ENCODE measurements at regions not wholly inside any gene's neighbourhood (a gene's known extent, or its start where the extent isn't known, plus 50 kb on each side); places are given as distances from the start of the nearest gene placed in this dataset.
"Not testable (repeated sequence)": the region's sequence is repeated elsewhere in the genome, so short reads cannot be mapped to it uniquely, and the experiment has no call there.

GRCh38 chr13:24931450-24932251 is 164.3 kb upstream of the PABPC3 start:
- no peak for DNase-seq

DNA sequence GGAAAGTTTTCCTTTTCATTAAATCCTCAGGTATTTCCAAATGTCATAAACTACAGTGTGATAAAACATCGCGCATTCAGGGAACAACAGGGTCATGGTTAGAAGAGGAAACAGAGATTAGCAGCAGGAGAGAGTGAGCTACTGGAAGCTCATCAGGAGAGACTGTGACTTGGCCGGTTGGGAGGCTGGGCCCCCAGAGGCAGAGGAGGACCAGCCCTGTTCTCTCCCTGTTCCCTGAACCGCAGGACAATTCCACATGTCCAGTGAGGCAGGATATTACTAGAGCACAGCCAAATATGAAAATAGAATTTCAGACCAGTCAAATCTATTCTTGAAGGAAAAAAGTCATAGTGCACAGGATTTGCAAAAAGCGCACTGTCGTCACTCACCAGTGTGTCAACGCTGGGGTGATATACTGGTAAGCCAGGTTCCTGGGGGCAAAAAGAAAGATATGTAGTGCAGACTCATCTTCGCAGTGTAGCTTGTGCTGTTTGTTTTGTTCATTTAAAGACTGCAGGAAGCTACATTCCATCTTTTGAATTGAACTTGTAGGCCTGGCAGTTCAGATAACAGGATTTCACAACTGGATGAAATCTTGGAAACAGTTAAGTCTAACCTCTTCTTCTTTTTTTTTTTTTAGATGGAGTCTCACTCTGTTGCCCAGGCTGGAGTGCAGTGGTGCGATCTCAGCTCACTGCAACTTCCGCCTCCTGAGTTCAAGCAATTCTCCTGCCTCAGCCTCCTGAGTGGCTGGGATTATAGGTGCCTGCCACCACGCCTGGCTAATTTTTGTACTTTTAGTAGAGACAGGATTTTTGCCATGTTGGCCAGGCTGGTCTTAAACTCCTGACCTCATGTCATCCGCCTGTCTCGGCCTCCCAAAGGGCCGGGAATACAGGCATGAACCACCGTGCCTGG is 162.6 kb upstream of the PABPC3 start:
- DNase-seq = not testable (repeated sequence)

GRCh38 chr13:24934024-24934385 is 161.9 kb upstream of the PABPC3 start:
- DNase-seq = not testable (repeated sequence)

DNA sequence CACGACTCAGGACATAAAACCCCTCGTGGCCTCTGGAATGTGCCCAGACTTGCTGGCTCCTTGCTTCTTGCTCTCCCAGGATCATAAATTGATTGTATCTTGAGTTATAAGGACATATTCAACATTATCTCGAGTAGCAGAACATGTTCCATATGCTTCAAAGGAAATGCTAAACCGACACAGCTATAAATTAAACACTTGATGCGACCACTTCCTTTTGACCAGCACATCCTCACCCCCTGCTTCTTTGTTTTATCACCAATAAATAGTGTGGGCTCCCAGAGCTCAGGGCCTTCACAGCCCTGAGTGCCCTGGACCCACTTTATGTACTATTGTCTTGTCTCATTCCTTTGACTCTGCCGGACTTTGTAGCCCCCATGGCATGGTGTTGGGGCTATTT is 157.0 kb upstream of the PABPC3 start:
- DNase-seq = no peak

DNA sequence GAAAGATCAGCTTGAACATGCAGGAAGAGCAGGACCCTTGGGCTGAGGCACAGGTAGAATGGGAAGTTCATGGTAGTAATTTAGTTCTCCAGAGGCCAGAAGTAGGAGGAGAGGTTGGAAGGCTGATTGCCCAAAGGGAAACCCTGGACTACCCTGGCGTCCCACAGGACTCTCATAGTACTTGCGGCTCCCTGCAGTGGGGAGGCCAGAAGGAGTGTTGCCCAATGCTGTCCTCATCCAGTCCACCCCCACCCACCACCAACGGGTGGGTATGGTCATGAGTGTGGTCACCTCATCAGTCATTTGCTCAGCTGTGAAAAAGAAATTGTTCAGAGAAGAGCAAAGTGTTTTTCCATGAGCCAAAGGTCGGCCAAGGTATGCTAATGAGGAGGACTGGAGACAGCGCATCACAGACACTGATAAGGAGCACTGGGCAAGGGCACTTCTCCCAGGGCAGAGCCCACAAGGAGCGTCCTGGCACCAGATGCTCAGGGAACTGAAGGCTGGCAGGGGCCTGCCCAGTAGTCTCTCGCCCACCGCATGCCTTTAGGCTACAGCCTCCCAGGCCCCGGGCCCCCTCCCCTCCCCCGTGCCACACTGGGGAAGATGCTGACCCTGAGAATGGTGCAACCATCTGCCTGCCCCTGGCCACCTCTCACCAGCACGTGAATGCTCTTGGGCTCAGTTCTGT is 154.8 kb upstream of the PABPC3 start:
- not testable (repeated sequence) for DNase-seq

DNA sequence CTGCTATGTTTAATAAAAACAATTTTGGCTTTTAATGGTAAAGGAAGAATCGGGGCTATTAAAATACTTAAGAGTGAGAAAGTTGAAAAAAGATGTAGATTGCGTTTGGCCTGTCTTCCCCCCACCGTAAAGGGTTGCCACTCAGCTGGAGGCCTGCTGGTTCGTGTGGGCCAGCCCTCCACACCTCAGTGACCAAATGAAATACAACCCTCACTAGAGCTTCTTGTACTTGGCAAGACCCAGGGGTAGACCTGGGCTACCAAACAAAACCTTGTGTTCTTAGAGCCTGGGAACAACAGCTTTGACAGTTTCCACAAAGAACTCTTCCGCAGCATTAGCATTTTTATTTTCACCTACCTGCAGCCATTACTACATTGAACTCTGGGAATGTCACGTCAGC is 152.8 kb upstream of the PABPC3 start:
- DNase-seq = no peak

- DNase-seq = not testable (repeated sequence)
Observed at GRCh38 chr13:24944073-24944472, 151.9 kb upstream of the PABPC3 start.

- DNase-seq = not testable (repeated sequence)
Observed at GRCh38 chr13:24948977-24949376, 147.0 kb upstream of the PABPC3 start.

DNA sequence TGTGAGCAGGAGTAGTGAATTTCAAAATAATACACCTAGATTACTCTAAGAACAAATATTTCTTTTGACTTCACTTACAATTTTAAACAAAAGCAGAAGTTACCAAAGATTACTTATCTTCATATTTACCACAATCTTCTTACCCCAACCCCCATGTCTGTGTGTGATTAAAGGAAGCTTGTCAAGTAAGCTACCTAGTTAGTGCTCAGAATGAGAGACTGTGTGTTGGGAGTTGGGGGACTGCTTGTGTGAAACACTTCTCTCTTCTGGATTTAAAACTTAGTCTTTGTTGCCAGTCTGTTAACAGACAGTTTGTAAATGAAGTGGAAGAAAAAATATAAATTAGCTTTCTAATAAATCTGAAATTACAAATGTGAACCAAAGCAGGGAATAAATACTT is 145.3 kb upstream of the PABPC3 start:
- DNase-seq = not testable (repeated sequence)

DNA sequence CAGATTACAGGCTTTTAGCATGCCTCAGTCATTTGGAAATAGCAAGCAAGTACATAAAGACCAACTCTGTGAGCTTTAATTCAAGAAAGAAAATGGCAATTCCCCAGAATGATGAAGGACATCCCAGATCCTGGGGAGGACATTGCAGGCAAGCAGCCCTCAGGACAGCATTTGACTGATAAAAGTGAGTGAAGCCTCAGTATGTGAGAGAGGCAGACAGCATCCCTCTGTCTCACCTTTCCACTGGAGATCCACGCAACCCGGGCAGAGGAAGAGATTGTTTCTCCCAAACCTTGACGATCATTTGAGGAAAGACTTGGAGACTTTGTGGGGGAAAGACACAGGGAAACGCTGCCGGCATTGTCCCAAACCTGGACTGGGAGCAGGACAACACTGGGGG is 128.0 kb upstream of the PABPC3 start:
- DNase-seq = not testable (repeated sequence)

- DNase-seq = not testable (repeated sequence)
Observed at GRCh38 chr13:24968416-24968815, 127.5 kb upstream of the PABPC3 start.

DNA sequence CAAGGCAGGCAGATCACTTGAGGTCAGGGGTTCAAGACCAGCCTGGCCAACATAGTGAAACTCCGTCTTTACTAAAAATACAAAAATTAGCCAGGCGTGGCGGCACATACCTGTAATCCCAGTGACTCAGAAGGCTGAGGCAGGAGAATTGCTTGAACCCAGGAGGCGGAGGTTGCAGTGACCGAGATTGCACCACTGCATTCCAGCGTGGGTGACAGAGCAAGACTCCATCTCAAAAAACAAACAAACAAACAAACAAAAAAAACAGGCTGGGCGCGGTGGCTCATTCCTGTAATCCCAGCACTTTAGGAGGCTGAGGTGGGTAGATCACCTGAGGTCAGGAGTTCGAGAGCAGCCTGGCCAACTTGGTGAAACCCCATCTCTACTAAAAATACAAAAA is 122.8 kb upstream of the PABPC3 start:
- not testable (repeated sequence) for DNase-seq

DNA sequence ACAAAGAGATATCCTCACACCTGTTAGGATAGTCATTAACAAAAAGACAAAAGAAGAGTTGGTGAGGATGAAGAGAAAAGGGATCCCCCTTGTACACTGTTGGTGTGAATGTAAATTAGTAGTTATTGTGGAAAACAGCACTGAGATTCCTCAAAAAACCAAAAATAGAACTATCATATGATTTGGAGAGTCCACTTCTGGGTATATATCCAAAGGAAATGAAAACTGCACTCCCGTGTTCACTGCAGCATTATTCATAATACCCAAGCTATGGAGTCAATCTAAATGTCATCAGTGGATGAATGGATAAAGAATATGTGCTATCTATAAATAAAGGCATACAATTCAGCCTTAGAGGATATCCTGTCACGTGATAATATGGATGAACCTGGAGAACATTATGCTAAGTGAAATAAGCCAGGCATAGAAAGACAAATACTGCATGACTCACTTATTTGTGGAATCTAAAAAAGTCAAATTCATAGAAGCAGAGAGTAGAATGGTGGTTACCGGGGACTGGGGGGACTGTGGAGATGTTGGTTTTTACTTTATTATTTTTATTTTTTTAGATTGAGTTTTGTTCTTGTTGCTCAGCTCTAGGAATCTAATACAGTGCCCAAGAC is 114.6 kb upstream of the PABPC3 start:
- DNase-seq = not testable (repeated sequence)

GRCh38 chr13:24982333-24982999 is 113.5 kb upstream of the PABPC3 start:
- no peak for DNase-seq

DNA sequence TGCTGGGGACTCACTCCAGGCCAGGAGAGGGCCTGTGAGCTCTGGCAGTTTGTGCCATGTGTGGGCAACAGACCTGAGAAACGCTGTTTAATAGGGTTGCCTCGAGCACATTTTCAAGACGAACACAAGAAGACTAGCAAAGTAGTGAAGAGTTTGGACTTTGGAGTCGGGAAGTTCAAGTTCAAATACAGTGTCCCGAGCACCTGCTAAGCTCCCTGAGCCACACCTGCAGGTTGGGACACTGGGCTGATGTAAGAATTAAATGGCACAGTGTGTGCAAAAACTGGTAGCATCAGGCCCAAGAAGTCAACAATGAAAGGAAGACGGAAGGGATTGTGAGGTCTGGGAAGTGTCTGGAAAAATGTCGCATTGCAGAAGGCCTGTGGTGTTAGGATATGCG is 112.8 kb upstream of the PABPC3 start:
- no peak for DNase-seq

- DNase-seq = no peak
Observed at GRCh38 chr13:24984134-24984533, 111.8 kb upstream of the PABPC3 start.

GRCh38 chr13:24985107-24985506 is 110.8 kb upstream of the PABPC3 start:
- no peak for DNase-seq

- DNase-seq = no peak
Observed at GRCh38 chr13:24985896-24986295, 110.0 kb upstream of the PABPC3 start.

DNA sequence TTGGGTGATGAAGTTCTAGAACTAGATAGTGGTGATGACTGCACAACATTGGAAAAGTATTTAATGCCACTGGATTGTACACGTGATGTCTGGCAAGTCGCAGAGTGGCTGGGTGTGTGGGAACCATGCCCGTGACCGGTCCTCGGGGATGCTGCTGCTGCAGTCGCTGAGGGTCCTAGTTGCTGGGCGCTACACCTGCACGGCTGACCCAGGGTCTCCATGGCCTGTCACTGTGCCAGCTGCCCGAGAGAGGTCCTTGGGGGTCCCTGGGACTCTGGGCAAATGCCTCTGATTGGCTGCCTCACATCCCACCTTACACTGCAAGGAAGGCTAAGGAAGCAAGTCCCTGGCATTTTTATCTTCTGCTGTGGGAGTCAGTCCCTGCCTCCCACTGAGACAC is 109.1 kb upstream of the PABPC3 start:
- no peak for DNase-seq

DNA sequence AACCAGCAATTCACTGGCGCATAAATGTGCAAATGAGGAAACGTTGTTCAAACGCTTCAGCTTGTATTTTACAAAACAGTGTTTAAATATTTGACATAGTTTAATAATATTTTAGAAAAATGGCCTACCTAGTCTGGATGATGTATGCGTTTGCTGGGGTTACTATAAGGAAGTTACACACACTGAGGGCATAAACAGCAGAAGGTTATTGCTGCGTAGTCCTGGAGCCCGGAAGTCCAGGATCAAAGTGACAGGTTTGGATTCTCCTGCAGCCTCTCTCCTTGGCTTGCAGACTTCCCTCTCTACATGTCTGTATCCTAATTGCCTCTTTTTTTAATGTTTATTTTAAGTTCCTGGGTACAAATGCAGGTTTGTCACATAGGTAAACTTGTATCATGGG is 106.0 kb upstream of the PABPC3 start:
- DNase-seq = not testable (repeated sequence)

- DNase-seq = not testable (repeated sequence)
Observed at GRCh38 chr13:24992946-24993345, 103.0 kb upstream of the PABPC3 start.

DNA sequence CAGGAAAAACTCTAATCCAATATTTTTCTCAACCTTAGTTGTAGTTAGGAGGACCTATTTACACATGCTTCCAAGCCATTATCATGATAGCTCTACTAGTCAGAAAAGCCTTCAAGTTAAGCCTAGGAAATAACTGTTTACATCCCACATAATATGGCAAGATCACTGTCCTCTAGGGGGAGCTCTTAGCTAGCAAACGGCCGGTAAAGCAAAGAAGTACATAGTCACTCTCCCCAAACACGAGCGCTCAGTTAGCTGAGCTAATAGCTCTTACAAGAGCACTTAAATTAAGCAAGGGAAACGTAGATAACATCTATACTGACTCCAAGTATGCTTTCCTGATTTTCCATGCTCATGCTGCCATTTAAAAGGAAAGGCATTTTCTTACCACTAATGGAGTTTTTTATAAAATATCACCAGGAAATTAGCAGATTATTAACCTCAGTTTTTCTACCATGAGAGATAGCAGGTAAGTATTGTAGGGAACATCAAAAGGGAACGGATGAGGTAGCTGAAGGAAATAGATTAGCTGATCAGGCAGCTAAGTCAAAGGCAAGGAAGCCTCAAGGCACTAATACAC is 100.6 kb upstream of the PABPC3 start:
- peak; percentile 56 for DNase-seq

All from NCI-H1436 (cell line).